Left cardiac atrium (tissue), 4 donors: ENCODE measurements at regions not wholly inside any gene's neighbourhood (a gene's known extent, or its start where the extent isn't known, plus 50 kb on each side); places are given as distances from the start of the nearest gene placed in this dataset.
A peak's percentile ranks its signal among the peaks of the same experiment; 100 is the strongest.
"Not testable (repeated sequence)": the region's sequence is repeated elsewhere in the genome, so short reads cannot be mapped to it uniquely, and the experiment has no call there.

Experiments
- ATAC-seq, 2 donors: fragments of 200-7000 bp; cut with Tn5 transposase; one replicate each; pipeline ENCODE4 v1.9.1; 2020; ENCODE audit warnings: mild to moderate bottlenecking in 2 of 2, moderate library complexity in 2 of 2
- DNase-seq: peaks from one replicate; pipeline ENCODE4 v3.0.0-alpha.2; 2020
- intact Hi-C, 2 donors: fragments of 100-400 bp; cut with DNase I; formaldehyde crosslinking; loops; one replicate each; pipeline versions ENCODE4 v1.14.1 to v1.15.1; 2022 to 2023
- donor health status: DM: no; HTN: yes; CAD: no.
- donor health status: DM: no; HTN: yes; CAD: no; lungs with severe emphysema.
- donor health status: DM: yes; HTN: yes; CAD: no.
- donor health status: Dilated cardiomyopathy.

GRCh38 chr3:104402902-104403301 lies 963.8 kb upstream of the ALCAM start:
- ATAC-seq (no peak), DNase-seq (no peak)
- intact Hi-C loops = no loop called here

- ATAC-seq = no peak
These were observed 955.0 kb upstream of the ALCAM start for GRCh38 chr3:104411757-104412156.

GRCh38 chr3:104412608-104413580 lies 953.8 kb upstream of the ALCAM start:
- ATAC-seq (no peak), DNase-seq (no peak)
- intact Hi-C loops = no loop called here

More at GRCh38 chr3:104411757-104412156, 955.0 kb upstream of the ALCAM start:
- DNase-seq = no peak
- intact Hi-C loops = no loop called here

GRCh38 chr3:104428337-104428925 lies 938.3 kb upstream of the ALCAM start:
- ATAC-seq (no peak), DNase-seq (no peak)
- intact Hi-C loops = no loop called here

GRCh38 chr3:104429727-104430126 lies 937.0 kb upstream of the ALCAM start:
- ATAC-seq = no peak
- intact Hi-C loops = no loop called here
- DNase-seq = no peak

GRCh38 chr3:104436506-104436905 lies 930.2 kb upstream of the ALCAM start:
- intact Hi-C loops = no loop called here
- DNase-seq (no peak), ATAC-seq (no peak)

- intact Hi-C loops = no loop called here
- ATAC-seq (peak; percentile 71 to 88), DNase-seq (no peak)
These were observed 929.5 kb upstream of the ALCAM start for GRCh38 chr3:104437131-104437750.

- DNase-seq (no peak), ATAC-seq (peak; percentile 44 to 54)
- intact Hi-C loops = no loop called here
These were observed 928.8 kb upstream of the ALCAM start for GRCh38 chr3:104437891-104438290.

GRCh38 chr3:104438706-104439105 lies 928.0 kb upstream of the ALCAM start:
- intact Hi-C loops = no loop called here
- ATAC-seq = no peak

GRCh38 chr3:104445252-104445919 lies 921.3 kb upstream of the ALCAM start:
- DNase-seq, intact Hi-C loops, ATAC-seq: not testable (repeated sequence)

More at GRCh38 chr3:104438706-104439105, 928.0 kb upstream of the ALCAM start:
- no peak for DNase-seq

- no peak for ATAC-seq
- no peak for DNase-seq
- intact Hi-C loops = no loop called here
These were observed 919.0 kb upstream of the ALCAM start for GRCh38 chr3:104447681-104448080.

- intact Hi-C loops = no loop called here
- no peak for ATAC-seq
- DNase-seq = no peak
These were observed 914.0 kb upstream of the ALCAM start for GRCh38 chr3:104452697-104453096.

- intact Hi-C loops = no loop called here
- ATAC-seq (no peak), DNase-seq (no peak)
These were observed 908.1 kb upstream of the ALCAM start for GRCh38 chr3:104458657-104459056.

- peak; percentile 46 to 74 for ATAC-seq
- intact Hi-C loops = no loop called here
- DNase-seq = no peak
These were observed 906.0 kb upstream of the ALCAM start for GRCh38 chr3:104460477-104461406.

GRCh38 chr3:104461431-104461830 lies 905.3 kb upstream of the ALCAM start:
- intact Hi-C loops = no loop called here
- peak; percentile 77 to 92 for ATAC-seq
- no peak for DNase-seq

GRCh38 chr3:104472221-104472620 lies 894.5 kb upstream of the ALCAM start:
- no peak for ATAC-seq
- DNase-seq = no peak
- intact Hi-C loops = no loop called here

GRCh38 chr3:104474011-104474410 lies 892.7 kb upstream of the ALCAM start:
- DNase-seq (no peak), ATAC-seq (no peak)
- intact Hi-C loops = no loop called here

- no peak for DNase-seq
- intact Hi-C loops = no loop called here
- ATAC-seq = no peak
These were observed 863.7 kb upstream of the ALCAM start for GRCh38 chr3:104503022-104503421.
